SK-N-SH (cell line): ENCODE measurements at regions not wholly inside any gene's neighbourhood (a gene's known extent, or its start where the extent isn't known, plus 50 kb on each side); places are given as distances from the start of the nearest gene placed in this dataset.

ENCODE experiments used
- CTCF ChIA-PET: fragments of 300-600, 350-600 bp; formaldehyde crosslinking; extraction: SDS; loops from one replicate; lab custom pipeline; 2021; lab: Yijun Ruan, JAX
- POLR2A ChIA-PET: fragments of 350-600 bp; sonication (Branson Sonifier 250); formaldehyde crosslinking; extraction: SDS; loops from one replicate; lab custom pipeline; 2020; ENCODE audit warnings: antibody characterized with exemption, inconsistent platforms; lab: Yijun Ruan, JAX
- DNase-seq: peaks from one replicate; pipeline ENCODE4 v3.0.0; 2012
- H2AFZ ChIP-seq: fragments of 200-600 bp; sonication (generic); 2 replicates; pipeline ENCODE4 v1.8.1; 2016; ENCODE audit warnings: antibody characterized with exemption, mild to moderate bottlenecking, low read depth
- H3F3A ChIP-seq: fragments of 200-600 bp; sonication (generic); replicated peaks from 2 replicates; pipeline ENCODE3; 2016; ENCODE audit warnings: antibody characterized with exemption, mild to moderate bottlenecking; ENCODE audit not compliant: insufficient read depth
- H3K27ac ChIP-seq, 2 experiments: fragments of 200-500 bp in 1 of 2; fragments of 200-600 bp in 1 of 2; sonication (Bioruptor generic) in 1 of 2; sonication (generic), shearing (Covaris generic) in 1 of 2; 2 replicates each; pipeline versions ENCODE4 v1.5.1 to v1.6.1; 2014 to 2016; ENCODE audit warnings: low read depth in 2 of 2, inconsistent platforms in 1 of 2, low read length in 1 of 2, mild to moderate bottlenecking in 1 of 2, mixed read lengths in 1 of 2
- H3K27me3 ChIP-seq: fragments of 200-600 bp; sonication (generic), shearing (Covaris generic); 2 replicates; pipeline ENCODE4 v1.6.1; 2016; ENCODE audit warnings: mixed run types; ENCODE audit not compliant: insufficient read depth
- H3K36me3 ChIP-seq, 2 experiments: fragments of 200-500 bp in 1 of 2; fragments of 200-600 bp in 1 of 2; sonication (Bioruptor generic) in 1 of 2; sonication (generic) in 1 of 2; replicated peaks in 1 of 2; 2 replicates each; pipeline versions ENCODE3 to v1.5.1; 2014 to 2016; ENCODE audit warnings: low read length in 1 of 2, mild to moderate bottlenecking in 1 of 2; ENCODE audit not compliant: insufficient read depth in 2 of 2, control insufficient read depth in 1 of 2
- H3K4me1 ChIP-seq, 2 experiments: fragments of 200-500 bp in 1 of 2; fragments of 200-600 bp in 1 of 2; sonication (Bioruptor generic) in 1 of 2; sonication (generic), shearing (Covaris generic) in 1 of 2; 2 replicates each; pipeline versions ENCODE4 v1.5.1 to v1.6.1; 2014 to 2016; ENCODE audit warnings: low read depth in 1 of 2, low read length in 1 of 2, mixed run types in 1 of 2; ENCODE audit not compliant: insufficient read depth in 2 of 2, control insufficient read depth in 1 of 2
- H3K4me2 ChIP-seq: fragments of 200-600 bp; sonication (generic), shearing (Covaris generic); 2 replicates; pipeline ENCODE4 v1.6.1; 2017; ENCODE audit warnings: mixed run types
- H3K4me3 ChIP-seq, 2 experiments: fragments of 200-500 bp in 1 of 2; fragments of 200-600 bp in 1 of 2; sonication (Bioruptor generic) in 1 of 2; sonication (generic), shearing (Covaris generic) in 1 of 2; 2 replicates each; pipeline versions ENCODE4 v1.5.1 to v1.8.1; 2014 to 2016; ENCODE audit warnings: low read depth in 2 of 2, inconsistent platforms in 1 of 2, low read length in 1 of 2, mild to moderate bottlenecking in 1 of 2, mixed read lengths in 1 of 2, moderate library complexity in 1 of 2
- H3K79me2 ChIP-seq: fragments of 200-600 bp; sonication (generic); 2 replicates; pipeline ENCODE4 v1.8.1; 2017; ENCODE audit warnings: mild to moderate bottlenecking; ENCODE audit not compliant: insufficient read depth
- H3K9ac ChIP-seq: fragments of 200-600 bp; sonication (generic); 2 replicates; pipeline ENCODE4 v1.6.1; 2017; ENCODE audit warnings: mixed run types
- H3K9me2 ChIP-seq: fragments of 200-600 bp; sonication (generic); 2 replicates; pipeline ENCODE4 v1.6.1; 2017; ENCODE audit warnings: mixed run types
- H3K9me3 ChIP-seq: fragments of 200-600 bp; sonication (generic); 2 replicates; pipeline ENCODE4 v1.6.1; 2017; ENCODE audit warnings: mixed run types, mild to moderate bottlenecking, moderate library complexity
- H4K20me1 ChIP-seq: fragments of 200-600 bp; sonication (generic); 2 replicates; pipeline ENCODE4 v1.6.1; 2017; ENCODE audit warnings: mild to moderate bottlenecking, mixed run types; ENCODE audit not compliant: insufficient read depth
- CHD2 ChIP-seq: fragments of 150-350 bp; IDR thresholded peaks from 2 replicates; pipeline ENCODE4 v1.6.1; 2018; ENCODE audit warnings: low read length; ENCODE audit not compliant: partially characterized antibody
- EZH2phosphoT487 ChIP-seq: fragments of 200-600 bp; sonication (generic); IDR thresholded peaks from 2 replicates; pipeline ENCODE4 v1.6.1; 2017; ENCODE audit warnings: low read depth, mixed run types, mild to moderate bottlenecking, antibody characterized with exemption, moderate library complexity, borderline replicate concordance
- FOXJ3 ChIP-seq: sonication (generic); formaldehyde crosslinking; IDR thresholded peaks from 2 replicates; pipeline ENCODE4 v1.5.1; 2020; ENCODE audit warnings: mild to moderate bottlenecking, missing genetic modification reagents
- FOXM1 ChIP-seq: IDR thresholded peaks from 2 replicates; pipeline ENCODE4 v1.4.0; 2012; ENCODE audit warnings: low read depth, mild to moderate bottlenecking
- JUND ChIP-seq: IDR thresholded peaks from 2 replicates; pipeline ENCODE4 v1.4.0; 2012
- MAX ChIP-seq: IDR thresholded peaks from 2 replicates; pipeline ENCODE4 v1.4.0; 2012; ENCODE audit warnings: low read depth
- MEF2A ChIP-seq: IDR thresholded peaks from 2 replicates; pipeline ENCODE4 v1.4.0; 2012; ENCODE audit warnings: low read depth, borderline replicate concordance
- MXI1 ChIP-seq: IDR thresholded peaks from 2 replicates; pipeline ENCODE4 v1.6.1; 2012; ENCODE audit warnings: mild to moderate bottlenecking, low read depth, low read length, improper control_type of control experiment
- PBX3 ChIP-seq: IDR thresholded peaks from 2 replicates; pipeline ENCODE4; 2012
- RCOR1 ChIP-seq: fragments of 150-350 bp; IDR thresholded peaks from 2 replicates; pipeline ENCODE4 v1.6.1; 2017; ENCODE audit warnings: antibody characterized with exemption, low read length
- REST ChIP-seq: IDR thresholded peaks from 2 replicates; pipeline ENCODE4 v1.6.1; 2012; ENCODE audit warnings: mild to moderate bottlenecking, low read depth, low read length, moderate library complexity
- RXRA ChIP-seq: IDR thresholded peaks from 2 replicates; pipeline ENCODE4 v1.4.0; 2012; ENCODE audit warnings: low read depth, mild to moderate bottlenecking, borderline replicate concordance
- SIN3A ChIP-seq: IDR thresholded peaks from 2 replicates; pipeline ENCODE4 v1.6.1; 2012; ENCODE audit warnings: low read depth, mild to moderate bottlenecking, low read length, moderate library complexity, borderline replicate concordance
- SMC3 ChIP-seq: IDR thresholded peaks from 2 replicates; pipeline ENCODE4 v1.6.1; 2012; ENCODE audit warnings: low read depth, low read length, improper control_type of control experiment
- TAF1 ChIP-seq: IDR thresholded peaks from 2 replicates; pipeline ENCODE4 v1.6.1; 2012; ENCODE audit warnings: low read depth, mild to moderate bottlenecking, low read length, moderate library complexity, borderline replicate concordance
- TCF12 ChIP-seq: IDR thresholded peaks from 2 replicates; pipeline ENCODE4 v1.4.0; 2012
- TEAD4 ChIP-seq: IDR thresholded peaks from 2 replicates; pipeline ENCODE4 v1.4.0; 2012; ENCODE audit warnings: mild to moderate bottlenecking, borderline replicate concordance; ENCODE audit not compliant: insufficient read depth
- WGBS: methylation state at CpG from one replicate; pipeline ENCODE4 v1.1.6; 2017; ENCODE audit warnings: low lambda C conversion rate; 5-methylcytosine and 5-hydroxymethylcytosine counted together
- TF ChIP-seq, protein P1 (sequence below): fragments of 150-350 bp; IDR thresholded peaks from 2 replicates; pipeline ENCODE4 v1.6.1; 2016; ENCODE audit warnings: mild to moderate bottlenecking, low read depth, low read length

GRCh38 chr7:67487316-67487715 lies 490.7 kb downstream of the TYW1 start (continued):
- no peak for TF ChIP-seq PBX3
- no peak for TF ChIP-seq FOXM1
- no peak for TF ChIP-seq MEF2A
- TF ChIP-seq RXRA = no peak
- no peak for TF ChIP-seq FOXJ3 (CRISPR knock-in tag)

- Histone ChIP-seq H3K36me3 (no peaks in the 10 kb centered on the region), H3K4me2 (no peak overlapping the region), H3K4me1 (no peaks in the 10 kb centered on the region), H3K9me3 (peaks cover 4% of the 10 kb centered on the region; the same call in 1 of the 2 replicates), H3K9me2 (no peaks in the 10 kb centered on the region), H3K9ac (no peak overlapping the region), H3F3A (no peaks in the 10 kb centered on the region), H4K20me1 (no peaks in the 10 kb centered on the region), H2AFZ (no peak overlapping the region)
- DNase-seq = no peak
- POLR2A ChIA-PET = no interaction called here
- WGBS = 51% methylated on average over 5 of the region's 5 CpGs
- TF ChIP-seq MXI1 = no peak
- no peak for TF ChIP-seq REST
- TF ChIP-seq CHD2 = no peak
- TF ChIP-seq TEAD4 = no peak
- no peak for TF ChIP-seq RXRA
- no peak for TF ChIP-seq RCOR1
- no peak for TF ChIP-seq EZH2phosphoT487
- no peak for TF ChIP-seq MEF2A
- no peak for TF ChIP-seq TAF1
- TF ChIP-seq SIN3A = no peak
- no peak for TF ChIP-seq JUND
- TF ChIP-seq MAX = no peak
- TF ChIP-seq, protein P1, sequence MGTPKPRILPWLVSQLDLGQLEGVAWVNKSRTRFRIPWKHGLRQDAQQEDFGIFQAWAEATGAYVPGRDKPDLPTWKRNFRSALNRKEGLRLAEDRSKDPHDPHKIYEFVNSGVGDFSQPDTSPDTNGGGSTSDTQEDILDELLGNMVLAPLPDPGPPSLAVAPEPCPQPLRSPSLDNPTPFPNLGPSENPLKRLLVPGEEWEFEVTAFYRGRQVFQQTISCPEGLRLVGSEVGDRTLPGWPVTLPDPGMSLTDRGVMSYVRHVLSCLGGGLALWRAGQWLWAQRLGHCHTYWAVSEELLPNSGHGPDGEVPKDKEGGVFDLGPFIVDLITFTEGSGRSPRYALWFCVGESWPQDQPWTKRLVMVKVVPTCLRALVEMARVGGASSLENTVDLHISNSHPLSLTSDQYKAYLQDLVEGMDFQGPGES = no peak
- no peak for TF ChIP-seq TCF12
- no peak for TF ChIP-seq SMC3
- TF ChIP-seq, all 33 proteins: peak for 0
- H3K4me3 ChIP-seq = no peak overlapping the region
- H3K79me2 ChIP-seq = no peaks in the 10 kb centered on the region
- CTCF ChIA-PET = interaction anchor here (0.6 to 2.3 kb wide), 4 partner anchors 40 to 1075 kb away, joined by 3 to 12 read pairs (median 4); no protein-coding TSS in a partner anchor
- no peaks in the 10 kb centered on the region for H3K27me3 ChIP-seq
- no peak overlapping the region for H3K27ac ChIP-seq
Observed at GRCh38 chr7:67489881-67490280, 493.2 kb downstream of the TYW1 start.
